GM21423 (cell line): ENCODE measurements at regions not wholly inside any gene's neighbourhood (a gene's known extent, or its start where the extent isn't known, plus 50 kb on each side); places are given as distances from the start of the nearest gene placed in this dataset.

Experiments used
- ATAC-seq: cut with Tn5 transposase; IDR thresholded peaks from one replicate; pipeline ENCODE4 v1.9.1; 2021; ENCODE audit warnings: mild to moderate bottlenecking, moderate library complexity; ENCODE audit not compliant: unreplicated experiment

DNA sequence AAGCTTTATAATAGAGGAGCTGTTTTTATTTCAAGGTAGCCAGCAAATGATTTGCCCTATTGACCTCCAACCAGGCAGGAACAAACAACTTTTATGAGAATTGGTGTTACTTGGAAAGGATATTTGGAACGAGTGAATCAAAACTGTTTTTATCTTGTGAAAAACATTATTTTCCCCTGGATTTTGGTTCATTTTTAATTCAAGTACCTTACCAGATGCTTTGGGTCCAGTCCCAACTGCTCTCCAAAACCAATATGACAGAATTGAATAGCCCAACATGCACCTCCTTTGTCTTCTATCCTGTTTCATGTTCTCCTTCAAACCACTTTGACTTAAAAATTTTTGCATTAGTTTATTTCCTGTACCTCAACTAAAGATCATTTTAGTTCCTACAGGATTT lies 178.6 kb upstream of the RBMS1 start:
- ATAC-seq, result no peak

- no peak for ATAC-seq
Observed at GRCh38 chr2:160674146-160674750, 180.6 kb upstream of the RBMS1 start.

GRCh38 chr2:160679686-160680085 lies 186.1 kb upstream of the RBMS1 start:
- no peak for ATAC-seq

DNA sequence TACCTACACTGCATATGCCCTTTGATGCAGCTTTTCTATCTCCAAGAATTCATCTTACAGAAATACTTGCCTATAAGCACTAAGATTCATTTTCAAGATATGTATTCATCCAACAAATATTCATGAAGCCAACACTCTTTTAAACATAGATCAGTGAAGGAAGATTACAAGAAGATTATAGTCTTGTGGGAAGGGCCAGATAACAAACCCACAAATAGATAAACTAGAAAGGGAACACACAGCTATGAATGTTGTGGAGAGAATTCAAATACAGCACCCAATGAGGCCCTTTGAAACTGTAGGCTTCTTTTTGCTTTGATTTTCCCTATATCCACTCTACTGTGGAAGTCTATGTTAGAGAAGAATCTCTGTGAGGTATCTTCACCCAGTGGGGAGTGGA lies 186.7 kb upstream of the RBMS1 start:
- ATAC-seq, result no peak

DNA sequence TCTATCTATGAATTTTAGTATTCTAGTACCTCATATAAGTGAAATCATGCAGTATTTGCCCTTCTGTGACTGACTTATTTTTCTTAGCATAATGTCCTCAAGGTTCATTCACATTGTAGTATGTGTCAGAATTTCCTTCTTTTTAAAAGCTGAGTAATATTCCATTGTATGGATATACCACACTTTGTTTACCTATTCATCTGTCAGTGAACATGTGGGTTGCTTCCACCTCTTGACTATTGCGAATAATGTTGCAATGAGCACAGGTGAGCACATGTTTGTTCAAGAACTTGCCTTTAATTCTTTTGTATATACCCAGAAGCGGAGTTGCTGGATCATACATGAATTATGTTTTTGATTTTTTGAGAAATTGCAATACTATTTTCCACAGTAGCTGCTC lies 187.4 kb upstream of the RBMS1 start:
- no peak for ATAC-seq

DNA sequence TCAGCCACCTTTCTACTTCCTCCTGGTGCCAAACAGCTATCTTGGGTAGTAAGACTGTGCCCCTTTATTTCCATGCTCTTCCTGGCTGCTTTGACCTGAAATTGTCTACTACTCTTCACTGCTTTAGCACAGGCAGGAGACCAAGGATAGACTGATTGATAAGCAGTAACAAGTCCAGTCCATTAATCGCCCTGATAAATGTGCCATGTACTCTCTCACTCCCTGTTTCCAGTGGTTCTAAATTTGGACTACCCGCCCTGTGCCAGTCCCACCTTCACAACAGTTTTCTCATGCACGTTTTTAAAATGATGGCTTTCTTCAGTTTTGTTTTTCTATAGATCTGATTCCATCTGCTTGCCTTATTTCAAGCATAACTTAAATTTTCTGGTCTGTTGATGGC lies 189.6 kb upstream of the RBMS1 start:
- no peak for ATAC-seq

DNA sequence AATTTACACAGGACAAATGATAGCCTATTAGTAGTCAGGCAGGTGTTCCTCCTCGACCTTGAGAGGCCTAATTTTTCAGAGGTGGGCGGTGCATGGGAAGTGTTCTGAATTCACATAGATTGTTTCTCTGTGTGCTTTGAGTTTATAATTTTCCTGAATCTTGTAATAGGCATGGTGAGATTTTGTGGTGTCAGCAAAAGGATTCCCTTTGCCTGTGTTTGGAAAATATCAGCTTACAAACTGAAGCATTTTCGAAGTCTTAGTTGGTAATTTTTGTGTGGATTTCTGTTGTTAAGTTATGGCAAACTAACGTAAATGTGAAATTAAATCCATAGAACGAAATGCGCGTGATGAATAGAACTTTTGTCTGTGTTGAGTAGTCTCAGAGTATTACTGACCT lies 194.0 kb upstream of the RBMS1 start:
- no peak for ATAC-seq

DNA sequence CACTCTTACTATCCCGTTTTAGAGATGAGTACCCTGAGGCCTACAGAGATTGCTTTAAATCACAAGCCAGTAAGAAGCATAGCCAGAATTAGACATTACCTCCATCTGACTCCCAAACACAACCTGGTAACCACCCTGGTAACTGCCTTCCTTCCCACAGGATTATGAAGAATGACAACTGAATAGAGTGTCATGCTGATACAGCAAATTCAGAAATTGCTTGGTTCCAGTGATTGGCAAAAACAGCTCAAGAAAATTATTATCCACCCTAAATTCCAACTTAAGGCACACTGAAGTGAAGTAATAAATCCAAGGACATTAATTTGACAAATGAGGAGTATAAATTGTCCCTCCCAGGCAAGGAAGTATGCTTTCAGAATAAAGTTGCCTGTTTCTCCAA lies 195.8 kb upstream of the RBMS1 start:
- no peak for ATAC-seq

GRCh38 chr2:160694221-160694620 lies 200.6 kb upstream of the RBMS1 start:
- ATAC-seq, result no peak

GRCh38 chr2:160694631-160695030 lies 201.0 kb upstream of the RBMS1 start:
- no peak for ATAC-seq

- no peak for ATAC-seq
Observed at GRCh38 chr2:160695402-160696086, 201.9 kb upstream of the RBMS1 start.

DNA sequence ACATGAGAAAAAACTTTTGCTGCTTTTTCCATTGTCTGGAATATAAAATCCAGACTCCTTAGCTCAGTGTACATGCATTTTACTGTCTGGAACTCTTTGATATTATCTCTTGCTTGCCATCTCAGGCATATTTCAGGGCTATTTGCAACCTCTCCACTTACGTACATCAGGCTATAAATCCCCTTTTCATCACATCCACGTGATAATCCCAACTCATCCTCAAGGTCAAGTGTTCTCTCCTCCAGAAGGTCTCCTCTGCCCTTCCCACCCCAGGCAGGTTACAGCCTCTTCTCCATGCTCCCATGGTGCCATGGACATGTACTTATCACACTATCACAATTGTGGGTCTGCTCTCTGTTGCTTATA lies 202.5 kb upstream of the RBMS1 start:
- no peak for ATAC-seq

DNA sequence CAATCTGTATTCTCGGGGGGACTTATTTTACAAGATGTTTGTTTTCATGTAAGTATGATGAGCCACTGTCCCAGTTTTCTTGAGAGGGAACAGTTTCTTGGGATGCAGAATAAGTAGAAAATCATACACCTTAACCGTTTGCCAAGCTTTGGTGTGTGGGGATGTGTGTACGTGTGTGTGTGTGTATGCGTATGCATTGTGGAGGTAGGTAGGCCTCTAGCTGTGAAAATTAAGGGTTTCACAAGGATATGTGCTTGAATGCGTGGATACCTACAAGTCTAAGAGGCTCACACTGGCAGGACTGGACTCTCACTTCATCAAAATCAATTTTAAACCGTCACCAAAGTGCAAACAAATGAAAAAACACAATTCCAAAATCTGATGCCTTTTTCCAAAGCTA lies 204.2 kb upstream of the RBMS1 start:
- no peak for ATAC-seq

DNA sequence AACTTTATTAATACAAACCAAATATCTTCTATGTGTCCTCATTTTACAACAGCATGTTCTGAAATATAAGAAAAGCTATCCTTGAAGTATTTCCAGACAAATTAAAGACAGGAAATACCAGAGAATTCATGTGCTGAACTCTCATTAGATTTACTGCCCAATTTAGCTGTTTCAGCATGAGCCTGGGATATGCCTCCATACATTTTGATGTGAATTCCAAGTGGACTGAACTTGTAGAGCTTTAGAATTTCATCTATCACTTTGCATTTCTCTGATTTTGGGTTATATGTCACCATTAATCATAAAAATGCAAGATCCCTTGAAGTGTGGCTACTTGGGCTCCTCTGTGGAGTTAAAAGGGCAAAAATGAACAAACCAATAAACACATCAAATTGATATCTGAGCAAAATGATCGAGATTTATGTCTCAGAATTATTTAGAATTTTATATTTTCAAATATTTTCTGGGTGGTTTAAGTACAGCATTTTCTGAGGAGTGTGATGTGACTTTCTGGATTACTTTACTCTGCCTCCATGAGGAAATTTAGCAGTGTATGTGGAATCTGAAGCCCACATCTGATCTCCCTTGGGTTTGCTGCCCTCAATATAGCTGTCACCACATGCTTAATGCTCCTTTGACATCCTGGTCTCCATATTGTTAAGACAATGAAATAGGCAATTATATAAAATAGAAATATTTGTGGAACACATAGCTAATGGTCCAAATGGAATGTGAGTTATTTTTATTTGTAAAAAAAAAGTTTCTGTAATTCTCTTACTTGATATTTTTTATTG lies 206.6 kb upstream of the RBMS1 start:
- no peak for ATAC-seq

DNA sequence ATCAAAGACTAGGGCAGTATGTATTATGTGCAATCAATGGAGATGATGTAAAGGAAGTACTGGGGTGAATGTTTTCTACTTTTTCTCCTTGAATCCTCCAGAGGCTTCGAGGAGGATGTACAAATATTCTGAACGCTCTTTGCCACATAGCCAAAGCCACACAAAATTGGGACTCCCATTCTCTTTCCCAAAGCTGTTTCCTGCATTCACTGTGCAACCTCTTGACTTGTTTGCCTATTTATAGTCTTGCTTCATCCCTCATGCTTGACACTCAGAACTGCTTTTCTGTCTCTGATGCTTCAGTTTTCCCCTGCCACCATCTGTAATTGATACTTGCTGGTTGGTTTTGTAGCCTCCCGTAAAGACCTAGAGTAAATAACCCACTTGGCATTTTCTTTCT lies 208.2 kb upstream of the RBMS1 start:
- no peak for ATAC-seq

GRCh38 chr2:160702754-160703153 lies 209.1 kb upstream of the RBMS1 start:
- no peak for ATAC-seq

DNA sequence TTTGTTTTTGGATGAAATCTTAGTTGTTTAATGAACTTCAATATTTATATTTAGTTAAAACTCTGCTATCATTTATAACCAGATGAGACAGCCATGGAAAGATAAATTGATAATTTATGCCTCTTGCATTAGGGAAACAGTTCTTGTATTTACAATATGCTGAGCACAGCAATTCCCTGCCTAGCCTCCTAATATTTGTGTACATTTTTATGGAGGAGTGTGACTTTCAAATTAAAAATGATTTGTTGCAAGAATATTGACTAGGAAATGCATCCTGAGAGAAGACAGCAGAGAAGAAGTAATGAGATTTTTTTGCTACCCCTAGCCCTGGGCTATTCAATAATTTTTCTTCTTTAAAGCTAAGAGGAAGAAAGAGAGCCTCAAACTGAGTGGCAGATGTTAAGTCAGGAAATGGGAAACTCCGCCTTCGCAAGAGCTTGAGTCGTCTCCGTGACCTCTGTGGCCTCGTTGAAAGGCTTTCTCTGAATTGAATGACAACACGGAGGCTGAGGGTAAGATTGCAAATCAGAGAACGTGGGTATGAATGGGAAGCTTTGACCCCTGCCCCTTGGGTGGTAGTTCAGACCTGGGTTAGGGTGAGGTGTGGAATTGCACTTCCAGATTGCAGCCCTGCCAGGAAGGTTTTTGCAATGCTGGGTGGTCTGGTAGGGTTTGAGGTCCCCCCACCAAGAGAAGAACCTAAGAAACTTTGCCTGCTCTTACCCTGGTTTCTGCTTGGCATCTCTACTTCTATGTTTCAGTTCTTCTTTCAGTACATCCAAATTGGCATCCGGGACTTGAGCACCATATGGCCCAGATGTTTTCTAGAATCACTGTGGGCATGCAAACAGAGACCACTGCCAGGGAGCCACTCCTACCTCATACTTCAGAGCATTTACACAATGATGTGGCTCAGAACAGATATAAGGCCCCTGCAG lies 210.3 kb upstream of the RBMS1 start:
- peak; percentile 92 for ATAC-seq

DNA sequence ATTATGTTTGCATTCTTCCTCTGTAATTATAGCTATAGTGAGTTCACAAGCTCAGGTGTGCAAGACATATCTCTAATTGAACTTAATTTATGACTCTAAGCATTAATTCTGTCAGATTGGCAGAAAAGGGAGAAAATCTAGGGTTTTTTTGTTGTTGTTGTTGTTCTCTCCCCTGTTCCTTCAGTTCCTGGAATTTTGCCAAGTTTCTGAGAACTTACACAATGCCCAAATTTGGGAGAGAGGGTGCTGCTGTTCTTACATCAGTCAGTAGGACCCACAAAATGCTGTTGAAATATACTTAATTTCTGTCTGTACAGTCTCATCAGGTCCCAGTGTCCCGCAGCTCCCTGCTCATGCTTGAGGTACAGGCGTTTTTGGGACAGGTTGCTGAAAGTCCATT lies 221.8 kb upstream of the RBMS1 start:
- no peak for ATAC-seq

DNA sequence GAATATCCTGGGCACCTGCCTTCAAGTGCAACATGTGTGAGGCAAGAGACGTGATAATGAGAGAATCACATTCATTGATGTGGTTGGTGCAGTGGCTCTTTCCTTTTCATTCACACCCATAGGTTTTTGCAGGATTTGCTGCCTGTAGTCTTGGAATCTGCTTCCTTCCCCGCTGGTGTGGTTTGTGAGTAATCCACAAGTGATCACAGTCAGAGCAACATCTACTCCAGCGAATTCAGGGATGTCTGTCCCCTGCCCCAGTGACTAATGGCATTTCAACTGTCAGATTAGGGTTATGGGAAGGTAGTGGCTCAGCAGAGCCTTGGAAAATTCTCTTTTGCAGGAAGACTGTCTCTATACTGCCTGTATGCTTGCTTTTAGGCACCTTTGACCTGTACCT lies 225.5 kb upstream of the RBMS1 start:
- ATAC-seq, result no peak

- ATAC-seq, result no peak
Observed at GRCh38 chr2:160720098-160720497, 226.5 kb upstream of the RBMS1 start.
